ENCODE measurements at regions not wholly inside any gene's neighbourhood (a gene's known extent, or its start where the extent isn't known, plus 50 kb on each side); places are given as distances from the start of the nearest gene placed in this dataset.

- intact Hi-C loops (cut with DNase I, micrococcal nuclease): no loop called here
- ATAC-seq: no peak
- no peak overlapping the region for H3K4me3 ChIP-seq
- no peak for DNase-seq
- no peaks in the 10 kb centered on the region for H3K4me1 ChIP-seq (ENCODE audit: low read depth)
- H3K36me3 ChIP-seq (ENCODE audit: low read depth): no peaks in the 10 kb centered on the region
- H3K9me3 ChIP-seq: no peaks in the 10 kb centered on the region
- TF ChIP-seq, protein P1, sequence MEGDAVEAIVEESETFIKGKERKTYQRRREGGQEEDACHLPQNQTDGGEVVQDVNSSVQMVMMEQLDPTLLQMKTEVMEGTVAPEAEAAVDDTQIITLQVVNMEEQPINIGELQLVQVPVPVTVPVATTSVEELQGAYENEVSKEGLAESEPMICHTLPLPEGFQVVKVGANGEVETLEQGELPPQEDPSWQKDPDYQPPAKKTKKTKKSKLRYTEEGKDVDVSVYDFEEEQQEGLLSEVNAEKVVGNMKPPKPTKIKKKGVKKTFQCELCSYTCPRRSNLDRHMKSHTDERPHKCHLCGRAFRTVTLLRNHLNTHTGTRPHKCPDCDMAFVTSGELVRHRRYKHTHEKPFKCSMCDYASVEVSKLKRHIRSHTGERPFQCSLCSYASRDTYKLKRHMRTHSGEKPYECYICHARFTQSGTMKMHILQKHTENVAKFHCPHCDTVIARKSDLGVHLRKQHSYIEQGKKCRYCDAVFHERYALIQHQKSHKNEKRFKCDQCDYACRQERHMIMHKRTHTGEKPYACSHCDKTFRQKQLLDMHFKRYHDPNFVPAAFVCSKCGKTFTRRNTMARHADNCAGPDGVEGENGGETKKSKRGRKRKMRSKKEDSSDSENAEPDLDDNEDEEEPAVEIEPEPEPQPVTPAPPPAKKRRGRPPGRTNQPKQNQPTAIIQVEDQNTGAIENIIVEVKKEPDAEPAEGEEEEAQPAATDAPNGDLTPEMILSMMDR (IDR thresholded peaks at IDR 0.05): no peak
These were observed 678.3 kb downstream of the BCL11A start for GRCh38 chr2:59874971-59875755.

GRCh38 chr2:59874361-59874760 lies 679.1 kb downstream of the BCL11A start:
- no peak for ATAC-seq
- Histone ChIP-seq H3K9me3 (no peaks in the 10 kb centered on the region), H3K4me3 (no peak overlapping the region), H3K36me3 (ENCODE audit: low read depth) (no peaks in the 10 kb centered on the region), H3K4me1 (ENCODE audit: low read depth) (no peaks in the 10 kb centered on the region)
- TF ChIP-seq, protein P1 (IDR thresholded peaks at IDR 0.05): no peak
- no peak for DNase-seq
- intact Hi-C loops (cut with DNase I, micrococcal nuclease): no loop called here

DNA sequence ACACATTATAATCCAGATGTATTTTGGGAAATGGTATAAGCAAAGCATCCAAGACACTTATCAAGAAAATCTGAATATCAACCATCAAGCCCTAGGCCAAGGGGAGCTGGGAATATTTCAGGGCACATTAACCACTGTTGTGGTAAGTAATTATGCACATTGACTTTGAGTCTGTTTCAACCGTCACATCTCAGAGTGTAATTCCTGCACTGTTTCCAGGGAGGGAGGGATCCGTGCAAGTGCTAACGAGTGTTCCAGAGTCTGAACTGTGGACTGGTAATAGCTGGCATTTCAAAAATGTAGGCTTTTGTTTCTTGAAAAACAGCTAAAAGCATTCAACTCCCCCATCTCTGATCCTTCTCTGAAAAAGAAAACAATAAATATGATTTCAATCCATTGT lies 681.6 kb downstream of the BCL11A start:
- no peaks in the 10 kb centered on the region for H3K9me3 ChIP-seq
- no peak overlapping the region for H3K4me3 ChIP-seq
- DNase-seq: no peak
- no peaks in the 10 kb centered on the region for H3K4me1 ChIP-seq (ENCODE audit: low read depth)
- ATAC-seq: no peak
- no peaks in the 10 kb centered on the region for H3K36me3 ChIP-seq (ENCODE audit: low read depth)
- intact Hi-C loops (cut with DNase I, micrococcal nuclease): no loop called here
- TF ChIP-seq, protein P1 (IDR thresholded peaks at IDR 0.05): no peak

DNA sequence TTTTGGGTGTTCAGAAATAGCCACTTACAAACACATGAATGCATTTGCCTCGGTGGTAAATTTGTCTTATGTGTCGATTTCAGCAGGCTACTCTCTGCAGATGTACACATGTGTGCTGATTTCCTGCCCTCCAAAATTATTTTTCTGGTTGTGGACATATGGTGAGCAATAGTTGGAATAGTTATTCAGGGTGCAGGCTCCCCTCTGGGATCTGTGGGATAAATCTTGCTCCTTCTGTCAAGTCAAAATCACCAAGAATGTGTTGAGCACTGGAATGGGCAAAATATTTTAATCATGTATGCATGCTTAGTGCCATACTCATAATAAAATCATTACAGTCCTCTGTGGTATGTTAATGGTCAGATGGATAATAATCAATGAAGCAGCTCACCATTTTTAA lies 684.5 kb downstream of the BCL11A start:
- DNase-seq (no peak), ATAC-seq (no peak)
- no peaks in the 10 kb centered on the region for H3K36me3 ChIP-seq (ENCODE audit: low read depth)
- H3K4me3 ChIP-seq: no peak overlapping the region
- H3K9me3 ChIP-seq: no peaks in the 10 kb centered on the region
- intact Hi-C loops (cut with DNase I, micrococcal nuclease): no loop called here
- TF ChIP-seq, protein P1 (IDR thresholded peaks at IDR 0.05): no peak
- H3K4me1 ChIP-seq (ENCODE audit: low read depth): no peaks in the 10 kb centered on the region

- Histone ChIP-seq H3K9me3 (peaks cover 4% of the 10 kb centered on the region), H3K4me1 (ENCODE audit: low read depth) (no peaks in the 10 kb centered on the region), H3K36me3 (ENCODE audit: low read depth) (no peaks in the 10 kb centered on the region), H3K4me3 (no peak overlapping the region)
- DNase-seq (no peak), ATAC-seq (no peak)
- intact Hi-C loops (cut with DNase I, micrococcal nuclease): no loop called here
- TF ChIP-seq, protein P1 (IDR thresholded peaks at IDR 0.05): no peak
These were observed 687.0 kb downstream of the BCL11A start for GRCh38 chr2:59866436-59866835.
